Breast epithelium (tissue), 3 donors: ENCODE measurements at regions not wholly inside any gene's neighbourhood (a gene's known extent, or its start where the extent isn't known, plus 50 kb on each side); places are given as distances from the start of the nearest gene placed in this dataset.

Source experiments
- POLR2A ChIP-seq: fragments of 450-650 bp; IDR thresholded peaks from one replicate; pipeline ENCODE4 v1.6.1; 2016; ENCODE audit warnings: antibody characterized with exemption, mild to moderate bottlenecking, moderate library complexity
- POLR2AphosphoS5 ChIP-seq, 3 donors: sonication (generic); formaldehyde crosslinking; IDR thresholded peaks; one replicate each; pipeline ENCODE4 v1.6.1; 2017; ENCODE audit warnings: antibody characterized with exemption in 3 of 3
- TF ChIP-seq, protein P1 (sequence below), 3 donors: fragments of 450-650 bp; IDR thresholded peaks; one replicate each; pipeline ENCODE4 v1.5.1; 2016 to 2017; ENCODE audit warnings: antibody characterized with exemption in 3 of 3, mild to moderate bottlenecking in 3 of 3, moderate library complexity in 3 of 3

DNA sequence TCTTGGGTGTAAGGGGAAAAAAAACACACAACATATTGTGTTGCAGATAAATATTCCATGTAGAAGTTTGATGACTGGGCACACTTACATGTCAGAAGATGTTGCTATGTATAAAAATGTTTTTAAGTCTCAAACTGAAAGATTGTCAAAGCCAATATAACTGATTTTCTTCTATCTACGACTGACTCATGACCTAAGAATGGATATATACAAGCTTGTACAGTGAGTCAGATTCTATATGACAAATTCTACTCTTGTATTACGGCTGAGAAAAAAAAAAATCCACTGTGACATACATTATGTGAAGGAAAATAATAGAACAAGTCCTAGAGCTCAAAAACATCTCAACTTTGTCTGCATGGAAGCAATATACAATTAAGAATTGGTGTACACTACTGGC, 343.0 kb upstream of the PCDH15 start:
- TF ChIP-seq, protein P1, sequence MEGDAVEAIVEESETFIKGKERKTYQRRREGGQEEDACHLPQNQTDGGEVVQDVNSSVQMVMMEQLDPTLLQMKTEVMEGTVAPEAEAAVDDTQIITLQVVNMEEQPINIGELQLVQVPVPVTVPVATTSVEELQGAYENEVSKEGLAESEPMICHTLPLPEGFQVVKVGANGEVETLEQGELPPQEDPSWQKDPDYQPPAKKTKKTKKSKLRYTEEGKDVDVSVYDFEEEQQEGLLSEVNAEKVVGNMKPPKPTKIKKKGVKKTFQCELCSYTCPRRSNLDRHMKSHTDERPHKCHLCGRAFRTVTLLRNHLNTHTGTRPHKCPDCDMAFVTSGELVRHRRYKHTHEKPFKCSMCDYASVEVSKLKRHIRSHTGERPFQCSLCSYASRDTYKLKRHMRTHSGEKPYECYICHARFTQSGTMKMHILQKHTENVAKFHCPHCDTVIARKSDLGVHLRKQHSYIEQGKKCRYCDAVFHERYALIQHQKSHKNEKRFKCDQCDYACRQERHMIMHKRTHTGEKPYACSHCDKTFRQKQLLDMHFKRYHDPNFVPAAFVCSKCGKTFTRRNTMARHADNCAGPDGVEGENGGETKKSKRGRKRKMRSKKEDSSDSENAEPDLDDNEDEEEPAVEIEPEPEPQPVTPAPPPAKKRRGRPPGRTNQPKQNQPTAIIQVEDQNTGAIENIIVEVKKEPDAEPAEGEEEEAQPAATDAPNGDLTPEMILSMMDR (IDR thresholded peaks at IDR 0.05): no peak
- no peak for TF ChIP-seq POLR2AphosphoS5 (IDR thresholded peaks at IDR 0.05)
- no peak for TF ChIP-seq POLR2A
